Stimulated activated CD4-positive, alpha-beta T cell treated with anti-CD3 and anti-CD28 coated beads, Interleukin-12 subunit alpha, Interleukin-12 subunit beta, amount 100 ng/mL, for 4 hours (primary cell): ENCODE measurements at regions not wholly inside any gene's neighbourhood (a gene's known extent, or its start where the extent isn't known, plus 50 kb on each side); places are given as distances from the start of the nearest gene placed in this dataset.

ENCODE experiments used
- DNase-seq: peaks from one replicate; pipeline ENCODE4 v3.0.0-alpha.2; 2020

GRCh38 chr1:239682960-239683359 lies 296.6 kb downstream of the CHRM3 start:
- DNase-seq, result no peak

- DNase-seq, result no peak
These were observed 300.0 kb downstream of the CHRM3 start for GRCh38 chr1:239686386-239686785.

DNA sequence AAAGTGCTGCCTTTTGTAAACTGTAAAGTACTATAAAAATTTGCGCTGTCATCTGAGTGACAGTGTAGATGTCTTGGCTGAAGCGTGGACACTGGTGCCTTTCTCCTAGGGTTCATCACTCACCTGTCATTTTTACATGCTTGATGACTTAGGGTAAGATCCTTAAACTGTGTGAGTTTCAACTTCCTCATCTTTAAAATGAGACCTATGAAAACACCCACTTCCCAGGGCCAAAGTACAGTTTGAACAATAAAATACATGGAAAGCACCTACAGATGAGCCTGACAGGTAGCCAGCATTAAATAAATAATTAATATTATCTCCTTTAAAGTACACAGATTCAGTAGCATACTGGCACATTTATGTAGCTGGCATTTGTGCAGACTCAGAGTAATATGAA lies 309.9 kb downstream of the CHRM3 start:
- no peak for DNase-seq

GRCh38 chr1:239700667-239701066 lies 314.3 kb downstream of the CHRM3 start:
- no peak for DNase-seq

GRCh38 chr1:239703075-239703474 lies 316.7 kb downstream of the CHRM3 start:
- no peak for DNase-seq

DNA sequence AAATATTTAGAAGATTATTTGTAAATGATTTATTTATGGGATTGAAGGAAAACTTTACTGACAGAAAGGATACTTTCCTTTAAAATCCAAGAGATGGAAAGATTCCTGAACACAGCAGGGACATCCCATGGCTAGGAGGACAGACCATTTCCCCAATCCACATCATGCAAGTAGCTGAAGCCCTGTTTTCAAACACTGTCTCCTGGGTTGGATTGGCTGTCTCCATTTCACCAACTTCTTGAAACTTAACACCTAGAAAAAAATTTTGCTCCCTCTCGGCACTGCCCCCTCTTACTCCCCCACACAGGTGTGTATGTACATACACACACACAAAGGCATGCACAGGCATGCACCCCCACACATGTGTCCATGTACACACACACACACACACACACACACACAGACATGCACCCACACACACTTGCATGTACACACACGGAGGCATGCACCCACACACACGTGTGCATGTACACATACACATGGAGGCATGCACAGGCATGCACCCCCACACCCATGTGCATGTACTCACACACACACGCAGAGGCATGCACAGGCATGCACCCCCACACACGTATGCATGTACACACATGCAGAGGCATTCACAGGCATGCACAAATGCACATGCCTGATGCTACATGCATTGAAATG lies 320.0 kb downstream of the CHRM3 start:
- DNase-seq, result no peak

- DNase-seq, result no peak
These were observed 321.2 kb downstream of the CHRM3 start for GRCh38 chr1:239707615-239708014.

- DNase-seq, result no peak
These were observed 322.3 kb downstream of the CHRM3 start for GRCh38 chr1:239708622-239709021.

- no peak for DNase-seq
These were observed 325.4 kb downstream of the CHRM3 start for GRCh38 chr1:239711768-239712167.

DNA sequence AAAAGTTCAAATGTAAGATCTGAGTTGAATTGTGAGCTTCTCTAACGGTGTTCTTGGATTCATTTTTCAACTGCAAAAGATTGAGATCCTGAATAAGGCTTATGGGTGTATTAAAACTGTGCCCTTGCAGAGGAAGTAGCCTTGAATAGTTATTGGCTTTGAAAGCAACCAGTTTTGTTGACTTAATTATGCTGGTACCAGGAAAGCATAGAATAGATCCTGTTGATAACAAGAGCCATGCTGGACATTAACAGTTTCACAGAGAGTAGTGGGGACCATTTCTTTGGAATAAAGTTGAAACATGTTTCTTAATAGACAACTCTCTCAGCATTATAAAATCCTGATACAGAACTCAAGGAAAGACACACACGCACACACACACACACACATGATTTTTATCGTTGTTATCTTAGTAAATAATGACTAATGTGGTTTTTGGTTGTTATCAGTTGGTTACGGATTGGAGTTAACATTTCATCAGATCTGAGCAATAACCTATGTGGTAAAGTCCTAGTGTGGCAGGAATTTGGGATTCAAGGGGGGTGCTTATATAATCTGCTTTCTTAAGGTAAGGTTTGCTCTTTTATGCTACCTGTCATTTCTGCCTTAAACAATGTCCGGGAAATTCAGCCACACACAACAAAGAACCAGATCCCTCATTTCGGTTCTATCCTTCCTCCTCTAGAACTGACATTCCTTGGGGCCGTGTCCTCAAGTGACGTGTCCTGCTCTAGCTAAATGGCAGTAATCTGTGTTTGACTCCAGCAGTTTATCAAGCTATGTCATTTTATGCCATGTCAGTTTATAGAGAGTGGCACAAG lies 330.9 kb downstream of the CHRM3 start:
- DNase-seq, result no peak

DNA sequence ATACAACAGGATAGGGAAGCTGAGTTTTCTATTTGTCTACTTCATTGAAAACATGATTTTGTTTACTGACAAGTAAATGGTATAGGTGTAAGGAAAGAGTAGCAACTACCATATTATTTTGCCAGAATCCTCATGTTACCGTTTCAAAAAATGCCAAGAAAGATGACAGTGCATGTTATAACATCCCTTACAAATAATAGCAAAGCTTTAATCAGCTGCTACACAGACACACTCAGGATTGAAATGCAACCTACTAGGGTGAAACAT lies 331.5 kb downstream of the CHRM3 start:
- no peak for DNase-seq

GRCh38 chr1:239718571-239718970 lies 332.2 kb downstream of the CHRM3 start:
- no peak for DNase-seq

DNA sequence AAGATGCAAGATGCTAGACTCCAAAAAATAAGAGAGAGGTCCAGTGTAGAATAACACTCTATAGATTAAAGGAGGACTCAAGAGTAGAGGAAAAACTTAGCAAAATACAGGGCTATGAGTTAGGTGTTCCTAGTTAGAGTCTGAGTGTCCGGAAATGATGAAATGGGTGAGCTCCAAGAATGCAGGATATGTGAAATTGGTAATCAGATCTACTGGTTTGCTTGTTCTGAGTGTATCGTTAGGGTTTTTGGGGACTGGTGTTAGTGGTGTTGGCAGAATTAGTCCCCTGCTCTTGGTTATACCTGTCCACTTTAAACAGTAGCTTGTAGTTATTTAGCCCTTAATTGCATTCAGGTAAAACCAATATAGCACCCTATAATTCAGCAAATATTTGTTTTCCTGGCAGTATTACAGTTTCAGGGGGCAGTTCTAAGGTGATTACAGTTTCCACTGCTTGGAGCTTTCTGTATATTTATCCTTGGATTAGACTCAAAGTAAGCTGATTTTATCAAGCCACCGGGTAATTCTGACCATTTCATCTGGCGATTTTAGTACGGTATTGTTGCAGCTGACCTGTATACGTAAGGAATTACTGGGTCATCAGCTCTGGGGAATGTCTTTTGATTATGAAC lies 332.7 kb downstream of the CHRM3 start:
- no peak for DNase-seq

DNA sequence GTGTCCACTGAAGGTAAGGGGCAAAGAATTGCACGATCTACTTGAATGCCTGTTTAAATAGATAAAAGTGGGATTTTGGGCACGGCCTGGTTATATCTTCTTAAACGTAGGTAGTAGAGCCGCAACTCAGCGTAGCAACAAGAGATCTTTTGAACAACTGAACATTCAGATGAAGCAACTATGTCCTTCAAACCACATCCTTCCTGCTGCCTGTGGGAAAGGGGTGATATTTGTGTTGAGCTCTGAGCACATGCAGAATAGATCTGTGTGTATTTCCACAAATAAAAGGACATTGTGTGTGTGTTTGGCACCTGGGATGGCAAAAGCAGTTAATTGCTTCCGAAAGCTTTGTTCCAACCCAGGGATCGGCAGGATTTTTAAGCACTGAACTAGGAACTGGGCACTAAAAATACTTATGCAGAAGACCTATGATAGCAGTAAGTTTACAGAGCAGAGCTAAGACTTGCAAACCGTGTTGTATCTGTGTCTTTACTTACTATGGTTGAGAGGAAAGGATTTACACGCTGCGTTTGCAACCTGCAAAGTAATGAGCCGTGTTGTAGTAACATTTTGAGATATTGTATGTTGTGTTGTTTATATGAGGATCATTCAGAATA lies 333.4 kb downstream of the CHRM3 start:
- DNase-seq, result peak; percentile 11

DNA sequence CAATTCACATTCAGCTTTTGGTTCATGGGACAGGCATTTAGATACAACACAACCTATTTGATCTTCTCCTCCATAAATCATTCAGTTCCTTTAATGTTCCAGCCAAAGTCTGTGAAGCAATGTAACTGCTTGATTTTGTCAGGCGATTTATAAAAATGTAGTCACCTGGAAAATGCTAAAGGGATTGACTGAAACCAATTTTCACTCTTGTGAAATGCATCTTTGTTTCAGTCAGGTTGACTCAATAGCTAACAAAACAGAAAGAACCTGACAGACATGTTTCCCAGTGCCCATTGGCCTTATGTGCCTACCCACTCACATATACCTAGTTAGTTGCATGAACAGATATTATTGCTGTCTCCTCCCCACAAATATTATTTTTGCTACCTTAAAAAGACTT lies 335.7 kb downstream of the CHRM3 start:
- DNase-seq, result no peak

DNA sequence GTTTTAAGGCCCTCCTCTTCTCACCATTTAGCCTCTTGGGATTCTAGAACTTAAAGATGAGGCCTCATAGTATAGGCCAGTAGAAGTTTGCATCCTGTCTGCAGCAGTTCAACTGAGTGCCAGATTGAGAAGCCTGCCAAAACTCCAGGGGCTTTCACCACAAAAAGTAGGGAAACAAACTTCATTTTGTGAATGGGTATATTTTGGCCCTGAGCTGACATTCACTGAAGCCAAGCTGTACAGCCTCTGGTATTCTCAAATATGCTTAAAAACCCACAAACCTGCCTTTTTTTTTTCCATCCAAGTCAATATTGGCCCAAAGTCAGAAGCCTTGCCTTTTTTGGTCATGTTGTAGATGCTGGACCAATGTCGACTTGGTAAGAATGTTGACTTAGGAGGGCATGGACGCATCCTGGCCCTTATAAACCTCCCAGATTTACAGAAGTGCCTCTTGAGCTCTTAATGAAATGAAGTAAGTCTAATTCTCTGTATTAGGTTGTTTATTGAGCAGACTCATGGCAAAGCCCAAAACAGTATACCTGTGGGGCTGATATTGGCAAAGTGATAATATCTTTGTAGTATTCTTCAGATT lies 337.5 kb downstream of the CHRM3 start:
- no peak for DNase-seq

- DNase-seq, result no peak
These were observed 339.0 kb downstream of the CHRM3 start for GRCh38 chr1:239725371-239725770.

DNA sequence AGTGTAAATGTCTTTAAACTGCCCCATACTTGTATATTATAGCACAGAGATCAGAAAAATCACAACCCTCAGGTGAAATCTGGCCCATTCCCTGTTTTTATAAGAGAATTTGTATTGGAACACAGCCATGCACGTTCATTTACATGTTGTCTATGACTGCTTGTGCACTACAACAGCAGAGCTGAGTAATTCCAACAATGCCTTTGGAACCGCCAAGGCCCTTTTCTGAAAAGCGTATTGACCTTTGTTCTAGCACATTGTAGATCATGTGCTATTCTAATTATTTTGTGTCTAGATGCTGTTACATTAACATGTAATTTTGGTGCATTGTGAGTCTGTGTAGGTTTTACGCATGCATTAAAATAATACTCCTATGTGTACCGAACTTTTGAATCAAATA lies 339.6 kb downstream of the CHRM3 start:
- DNase-seq, result no peak

GRCh38 chr1:239730378-239730777 lies 344.0 kb downstream of the CHRM3 start:
- no peak for DNase-seq

DNA sequence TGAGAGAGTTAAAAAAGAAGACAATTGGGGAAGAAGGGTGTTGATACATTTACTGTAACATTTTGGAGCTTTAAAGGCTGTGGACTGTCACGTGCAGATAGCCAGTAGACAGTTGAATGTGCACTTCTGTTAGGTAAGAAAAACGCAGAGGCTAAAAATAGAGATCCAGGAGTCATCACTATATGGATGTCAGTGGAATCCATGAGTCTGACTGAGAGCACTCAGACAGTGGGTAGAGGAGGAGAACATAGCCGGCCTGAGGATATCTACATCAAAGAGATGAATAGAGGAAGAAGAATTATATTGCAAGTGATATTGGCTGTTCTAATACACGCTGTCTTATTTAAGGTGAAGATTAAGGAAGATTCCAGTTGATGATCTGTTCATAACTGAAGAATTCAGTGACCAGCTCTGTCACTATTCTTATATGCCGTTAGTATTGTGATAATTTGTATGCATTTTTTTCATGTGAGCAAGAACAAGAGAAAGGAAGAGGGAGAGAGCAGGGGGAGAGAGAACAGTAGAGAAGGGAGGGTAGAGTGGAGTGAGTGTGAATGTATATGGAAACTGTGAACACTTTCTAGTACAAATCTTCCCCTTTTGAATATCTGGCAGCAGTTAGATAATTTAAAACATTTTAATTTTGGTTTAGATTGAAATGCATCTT lies 344.8 kb downstream of the CHRM3 start:
- DNase-seq, result no peak

- no peak for DNase-seq
These were observed 346.4 kb downstream of the CHRM3 start for GRCh38 chr1:239732770-239733169.

DNA sequence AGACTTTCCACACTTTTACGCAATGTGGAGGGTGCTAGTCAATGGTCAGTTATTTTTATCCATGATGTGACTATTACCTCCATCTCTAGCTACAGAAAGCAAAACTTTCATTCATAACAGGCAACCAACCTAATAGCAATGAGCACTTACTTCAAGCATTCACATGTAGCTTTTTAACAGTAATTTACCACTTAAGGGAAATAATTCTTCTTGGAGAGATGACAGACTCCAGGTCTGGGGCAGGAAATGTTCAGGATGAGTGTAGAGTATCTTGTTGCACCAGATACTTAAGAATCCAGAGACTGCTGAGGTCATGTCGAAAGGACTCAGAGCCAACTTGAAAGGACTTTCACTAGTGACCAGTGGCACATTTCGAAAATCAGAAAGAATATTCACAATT lies 347.6 kb downstream of the CHRM3 start:
- no peak for DNase-seq

DNA sequence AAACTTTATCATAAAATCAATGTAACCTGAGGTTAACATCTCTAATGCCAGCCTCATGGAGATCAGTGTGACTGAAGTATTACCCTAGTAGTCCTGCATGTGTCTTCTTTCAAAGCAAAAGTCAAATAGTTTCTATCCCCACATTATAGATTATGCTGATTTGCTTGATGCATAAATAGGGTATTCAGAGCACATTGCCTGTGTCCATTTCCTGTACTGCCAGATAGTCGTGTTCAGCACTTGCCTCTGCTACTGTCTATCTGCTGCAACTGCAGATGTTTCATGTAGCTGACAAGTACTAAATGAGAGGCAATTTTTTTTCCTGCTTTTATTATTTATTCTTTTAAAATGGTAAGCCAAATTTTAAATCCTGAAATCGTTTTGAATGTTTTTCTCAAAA lies 348.7 kb downstream of the CHRM3 start:
- DNase-seq, result no peak
